CD14-positive monocyte (primary cell): ENCODE measurements at regions not wholly inside any gene's neighbourhood (a gene's known extent, or its start where the extent isn't known, plus 50 kb on each side); places are given as distances from the start of the nearest gene placed in this dataset.
A peak's percentile ranks its signal among the peaks of the same experiment; 100 is the strongest.

Experiments used
- DNase-seq, 3 donors: peaks; one replicate each; pipeline ENCODE4 v3.0.0-alpha.2; 2011 to 2022
- H2AFZ ChIP-seq: 2 replicates; pipeline ENCODE4 v1.6.0; 2012; ENCODE audit warnings: mild to moderate bottlenecking, low read depth, low read length, inconsistent platforms; ENCODE audit not compliant: insufficient read depth, poor library complexity, severe bottlenecking
- H3K27ac ChIP-seq, 2 donors: 1 replicate in 1 of 2; 2 replicates in 1 of 2; pipeline ENCODE4 v1.5.1; 2012 to 2013; ENCODE audit warnings: low read length in 2 of 2, control low read depth in 1 of 2, inconsistent platforms in 1 of 2, low read depth in 1 of 2, mild to moderate bottlenecking in 1 of 2
- H3K27me3 ChIP-seq, 2 donors: one replicate each; pipeline versions ENCODE4 v1.6.0 to v1.6.1; 2011 to 2013; ENCODE audit warnings: low read length in 2 of 2; ENCODE audit not compliant: control insufficient read depth in 2 of 2, insufficient read depth in 2 of 2
- H3K36me3 ChIP-seq, 2 donors: replicated peaks in 1 of 2; 1 replicate in 1 of 2; 2 replicates in 1 of 2; pipeline versions ENCODE4 v1.5.1 to v1.6.1; 2012 to 2013; ENCODE audit warnings: low read length in 2 of 2, control low read depth in 1 of 2, inconsistent platforms in 1 of 2, mild to moderate bottlenecking in 1 of 2; ENCODE audit not compliant: insufficient read depth in 2 of 2, control insufficient read depth in 1 of 2
- H3K4me1 ChIP-seq, 2 donors: 1 replicate in 1 of 2; 2 replicates in 1 of 2; pipeline versions ENCODE4 v1.5.1 to v1.6.1; 2012 to 2013; ENCODE audit warnings: low read length in 2 of 2, control low read depth in 1 of 2, inconsistent platforms in 1 of 2, mild to moderate bottlenecking in 1 of 2, moderate library complexity in 1 of 2; ENCODE audit not compliant: insufficient read depth in 2 of 2, control insufficient read depth in 1 of 2
- H3K4me2 ChIP-seq: replicated peaks from 2 replicates; pipeline ENCODE3; 2012; ENCODE audit warnings: low read length, moderate library complexity, mild to moderate bottlenecking; ENCODE audit not compliant: poor library complexity, severe bottlenecking; ENCODE audit errors: extremely low read depth
- H3K4me3 ChIP-seq, 3 experiments: fragments of 200-600 bp in 1 of 3; sonication (generic) in 1 of 3; replicated peaks in 1 of 3; 1 replicate in 2 of 3; 2 replicates in 1 of 3; pipeline ENCODE4 v1.5.1; 2011 to 2013; ENCODE audit warnings: low read length in 3 of 3, mild to moderate bottlenecking in 3 of 3, control low read depth in 2 of 3, low read depth in 2 of 3, inconsistent platforms in 1 of 3, moderate library complexity in 1 of 3
- H3K79me2 ChIP-seq: 2 replicates; pipeline ENCODE4 v1.6.0; 2012; ENCODE audit warnings: mild to moderate bottlenecking, control low read depth, inconsistent platforms, low read length, moderate library complexity; ENCODE audit not compliant: insufficient read depth
- H3K9ac ChIP-seq: 2 replicates; pipeline ENCODE4 v1.6.0; 2017; ENCODE audit warnings: low read length, mild to moderate bottlenecking; ENCODE audit not compliant: insufficient read depth, poor library complexity, severe bottlenecking
- H3K9me3 ChIP-seq, 2 donors: replicated peaks in 1 of 2; 1 replicate in 1 of 2; 2 replicates in 1 of 2; pipeline versions ENCODE4 v1.5.1 to v1.6.1; 2012 to 2013; ENCODE audit warnings: low read length in 2 of 2, control low read depth in 1 of 2; ENCODE audit not compliant: control insufficient read depth in 1 of 2, insufficient read depth in 1 of 2
- H4K20me1 ChIP-seq: 2 replicates; pipeline ENCODE4 v1.6.0; 2012; ENCODE audit warnings: mild to moderate bottlenecking, low read length, control low read depth, moderate library complexity; ENCODE audit not compliant: insufficient read depth
- H3K27ac Mint-ChIP-seq, 7 donors: one replicate each; pipeline ENCODE4 v1.8.0; 2020; ENCODE audit warnings: mild to moderate bottlenecking in 7 of 7, mixed read lengths in 7 of 7, moderate library complexity in 6 of 7, inconsistent platforms in 2 of 7
- H3K27me3 Mint-ChIP-seq, 3 donors: one replicate each; pipeline ENCODE4 v1.8.0; 2021 to 2022; ENCODE audit warnings: low read depth in 3 of 3, mild to moderate bottlenecking in 3 of 3, mixed read lengths in 3 of 3, moderate library complexity in 3 of 3, inconsistent platforms in 1 of 3
- H3K36me3 Mint-ChIP-seq, 2 donors: one replicate each; pipeline ENCODE4 v1.8.0; 2020; ENCODE audit warnings: mixed read lengths in 2 of 2, inconsistent platforms in 1 of 2, mild to moderate bottlenecking in 1 of 2
- H3K4me1 Mint-ChIP-seq: one replicate; pipeline ENCODE4 v1.8.0; 2020; ENCODE audit warnings: mild to moderate bottlenecking, mixed read lengths
- H3K4me3 Mint-ChIP-seq, 2 donors: one replicate each; pipeline ENCODE4 v1.8.0; 2020; ENCODE audit warnings: mild to moderate bottlenecking in 2 of 2, mixed read lengths in 2 of 2, moderate library complexity in 1 of 2
- H3K9me3 Mint-ChIP-seq, 7 donors: one replicate each; pipeline ENCODE4 v1.8.0; 2020 to 2022; ENCODE audit warnings: mixed read lengths in 7 of 7, mild to moderate bottlenecking in 6 of 7, moderate library complexity in 6 of 7, inconsistent platforms in 2 of 7
- WGBS: methylation state at CpG from one replicate; pipeline ENCODE4 v1.1.5; 2013; ENCODE audit warnings: missing lambda C conversion rate; ENCODE audit not compliant: insufficient coverage; 5-methylcytosine and 5-hydroxymethylcytosine counted together
- intact Hi-C, 2 donors: fragments of 100-400 bp; cut with micrococcal nuclease; formaldehyde crosslinking; loops; one replicate each; pipeline versions ENCODE4 v1.15.0 to v1.15.1; 2023
- TF ChIP-seq, protein P1 (sequence below): fragments of 200-600 bp; IDR thresholded peaks from one replicate; pipeline ENCODE4 v1.8.0; 2022; ENCODE audit warnings: antibody characterized with exemption, mild to moderate bottlenecking

DNA sequence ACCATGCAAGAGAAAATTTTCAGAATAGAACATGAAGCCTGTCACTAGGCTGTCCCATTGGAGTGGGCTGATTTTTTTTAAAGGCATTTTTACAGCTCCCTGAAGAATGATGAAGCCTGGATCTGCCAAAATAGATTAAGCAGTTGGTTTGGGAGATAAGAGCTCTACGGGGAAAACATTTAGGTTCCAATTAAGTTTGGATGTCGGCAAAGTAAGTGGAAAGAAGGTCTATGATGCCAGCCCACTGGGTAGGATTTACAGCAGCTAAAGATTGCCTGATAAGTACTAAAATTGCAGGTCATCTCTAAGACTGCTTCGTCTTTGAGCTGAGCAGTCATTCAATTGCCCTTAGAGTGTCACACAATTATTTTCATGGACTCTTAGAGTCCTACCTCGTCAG, 939.2 kb upstream of the CELF2 start:
- Histone ChIP-seq H3K9me3 (peaks cover 0 to 9% of the 10 kb centered on the region in 2 donors), H3K9ac (no peak overlapping the region), H3K27me3 (no peaks in the 10 kb centered on the region), H3K4me2 (no peak overlapping the region), H3K36me3 (no peaks in the 10 kb centered on the region), H3K4me3 (no peak overlapping the region), H3K4me1 (no peaks in the 10 kb centered on the region), H4K20me1 (no peaks in the 10 kb centered on the region), H3K79me2 (no peaks in the 10 kb centered on the region), H2AFZ (no peak overlapping the region), H3K27ac (no peak overlapping the region)
- WGBS: 84% methylated on average over 4 of the region's 4 CpGs
- peaks cover 7 to 19% (median 15%) of the 10 kb centered on the region in 7 donors for H3K9me3 Mint-ChIP-seq
- no peaks in the 10 kb centered on the region for H3K4me1 Mint-ChIP-seq
- no peak for DNase-seq
- H3K27me3 Mint-ChIP-seq: peaks cover 0 to 2% (median 1%) of the 10 kb centered on the region in 3 donors
- TF ChIP-seq, protein P1, sequence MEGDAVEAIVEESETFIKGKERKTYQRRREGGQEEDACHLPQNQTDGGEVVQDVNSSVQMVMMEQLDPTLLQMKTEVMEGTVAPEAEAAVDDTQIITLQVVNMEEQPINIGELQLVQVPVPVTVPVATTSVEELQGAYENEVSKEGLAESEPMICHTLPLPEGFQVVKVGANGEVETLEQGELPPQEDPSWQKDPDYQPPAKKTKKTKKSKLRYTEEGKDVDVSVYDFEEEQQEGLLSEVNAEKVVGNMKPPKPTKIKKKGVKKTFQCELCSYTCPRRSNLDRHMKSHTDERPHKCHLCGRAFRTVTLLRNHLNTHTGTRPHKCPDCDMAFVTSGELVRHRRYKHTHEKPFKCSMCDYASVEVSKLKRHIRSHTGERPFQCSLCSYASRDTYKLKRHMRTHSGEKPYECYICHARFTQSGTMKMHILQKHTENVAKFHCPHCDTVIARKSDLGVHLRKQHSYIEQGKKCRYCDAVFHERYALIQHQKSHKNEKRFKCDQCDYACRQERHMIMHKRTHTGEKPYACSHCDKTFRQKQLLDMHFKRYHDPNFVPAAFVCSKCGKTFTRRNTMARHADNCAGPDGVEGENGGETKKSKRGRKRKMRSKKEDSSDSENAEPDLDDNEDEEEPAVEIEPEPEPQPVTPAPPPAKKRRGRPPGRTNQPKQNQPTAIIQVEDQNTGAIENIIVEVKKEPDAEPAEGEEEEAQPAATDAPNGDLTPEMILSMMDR: no peak
- no peak overlapping the region for H3K4me3 Mint-ChIP-seq
- H3K36me3 Mint-ChIP-seq: no peaks in the 10 kb centered on the region
- no peak overlapping the region for H3K27ac Mint-ChIP-seq
- intact Hi-C loops: no loop called here

DNA sequence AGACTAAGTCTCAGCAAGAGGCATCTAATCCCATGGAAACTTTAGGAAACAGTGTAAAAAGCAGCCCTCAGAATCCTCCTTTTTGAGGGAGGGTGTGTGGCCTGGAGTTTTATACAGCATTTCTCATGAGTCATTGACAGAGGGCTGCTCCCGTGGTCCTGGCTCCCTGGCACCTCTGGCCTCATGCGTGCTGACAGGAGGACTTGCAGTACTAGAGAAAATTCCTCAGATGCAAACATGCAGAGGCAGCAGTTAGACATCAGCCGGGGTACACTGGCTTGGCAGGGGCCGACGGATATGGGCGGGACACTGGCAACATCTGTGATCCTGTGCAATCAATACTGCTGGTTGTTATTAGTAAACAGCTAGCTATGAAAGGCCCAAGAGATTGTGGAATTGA, 925.1 kb upstream of the CELF2 start:
- Histone ChIP-seq H3K4me2 (no peak overlapping the region), H3K79me2 (no peaks in the 10 kb centered on the region), H3K27ac (no peak overlapping the region), H3K4me3 (no peak overlapping the region), H2AFZ (no peak overlapping the region), H3K36me3 (no peaks in the 10 kb centered on the region), H3K9me3 (peaks cover 5 to 20% of the 10 kb centered on the region in 2 donors), H4K20me1 (no peaks in the 10 kb centered on the region), H3K4me1 (no peaks in the 10 kb centered on the region), H3K9ac (no peak overlapping the region), H3K27me3 (no peaks in the 10 kb centered on the region)
- DNase-seq: no peak
- H3K36me3 Mint-ChIP-seq: no peaks in the 10 kb centered on the region
- peak overlapping the region in 1 of 7 donors; percentile 35 for H3K27ac Mint-ChIP-seq
- intact Hi-C loops: no loop called here
- TF ChIP-seq, protein P1: no peak
- H3K4me3 Mint-ChIP-seq: no peak overlapping the region
- no peaks in the 10 kb centered on the region for H3K27me3 Mint-ChIP-seq
- no peaks in the 10 kb centered on the region for H3K4me1 Mint-ChIP-seq
- peaks cover 0 to 12% (median 6%) of the 10 kb centered on the region in 7 donors for H3K9me3 Mint-ChIP-seq
- 82% methylated on average over 6 of the region's 6 CpGs for WGBS
